HUDEP-2 (cell line): ENCODE measurements at regions not wholly inside any gene's neighbourhood (a gene's known extent, or its start where the extent isn't known, plus 50 kb on each side); places are given as distances from the start of the nearest gene placed in this dataset.

Experiments used
- DNase-seq, 76 experiments: peaks; one replicate each; lab custom pipeline; 2025; ENCODE audit not compliant: unreplicated experiment in 76 of 76; lab: John Stamatoyannopoulos, UW

DNA sequence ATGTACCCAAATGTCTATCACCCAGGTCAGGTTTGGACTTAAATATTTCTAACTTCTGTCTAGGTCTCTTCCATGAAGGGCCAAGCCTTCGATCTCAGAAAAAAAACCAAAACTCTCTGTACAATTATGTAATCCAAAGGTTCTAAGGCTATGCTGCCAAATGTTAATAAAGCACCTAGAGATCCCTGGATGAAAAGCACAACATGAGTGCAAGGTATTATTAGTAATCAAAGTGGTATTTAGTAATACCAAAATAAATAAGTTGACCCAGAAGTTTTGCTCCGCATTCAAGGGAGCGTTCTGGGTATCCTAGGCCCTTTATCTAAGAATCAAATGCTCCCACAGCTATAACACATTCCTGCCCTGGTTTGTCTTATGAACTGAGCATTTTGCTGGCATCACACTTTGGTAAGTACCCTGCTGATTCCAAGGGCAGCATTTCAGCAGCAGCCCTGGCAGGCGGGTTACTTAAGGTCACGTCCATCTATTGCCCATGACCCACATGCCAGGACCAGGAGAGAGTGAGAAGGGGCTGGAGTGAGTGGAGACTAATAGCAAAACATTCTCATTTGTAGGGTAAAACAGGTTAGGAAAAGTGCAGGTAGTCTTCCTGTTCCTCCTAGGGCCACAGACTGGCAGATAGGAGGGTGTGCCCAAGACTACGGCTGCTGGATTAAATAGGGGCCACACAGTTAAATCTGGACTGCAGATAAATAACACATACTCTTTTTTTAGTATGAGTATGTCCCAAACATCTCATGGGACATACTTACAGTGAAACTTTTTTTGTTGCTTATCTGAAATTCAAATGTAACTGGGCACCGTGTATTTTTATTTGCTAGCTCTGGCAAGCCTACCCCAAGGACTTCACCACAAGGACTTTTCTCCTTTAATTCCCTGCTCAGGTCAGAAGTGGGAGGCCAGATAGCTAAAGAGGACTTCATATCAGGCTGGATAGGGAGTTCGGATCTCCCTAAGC lies 76.0 kb upstream of the SNRK start:
- DNase-seq: no peak

DNA sequence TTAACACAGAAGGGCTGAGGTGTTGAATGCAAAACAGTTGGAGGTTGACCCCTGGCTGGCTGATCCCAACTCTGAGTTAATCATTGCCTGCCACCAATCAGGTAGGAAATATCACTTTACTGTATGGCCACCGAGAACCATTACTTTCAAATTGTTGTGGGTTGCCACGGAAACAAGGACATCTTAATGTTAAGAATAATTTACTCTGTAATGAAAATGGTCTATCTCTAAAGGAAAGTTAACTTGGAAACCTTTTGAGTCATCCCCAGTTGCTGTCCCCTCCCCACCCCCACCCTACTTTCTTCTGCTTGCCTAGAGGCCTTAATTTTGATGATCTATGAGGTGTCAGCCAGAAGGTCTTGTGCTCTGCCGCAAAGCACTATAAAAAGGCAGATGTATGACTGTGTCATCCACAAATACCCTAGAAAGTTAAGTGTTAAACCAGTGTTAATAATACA lies 78.7 kb upstream of the SNRK start:
- no peak for DNase-seq

DNA sequence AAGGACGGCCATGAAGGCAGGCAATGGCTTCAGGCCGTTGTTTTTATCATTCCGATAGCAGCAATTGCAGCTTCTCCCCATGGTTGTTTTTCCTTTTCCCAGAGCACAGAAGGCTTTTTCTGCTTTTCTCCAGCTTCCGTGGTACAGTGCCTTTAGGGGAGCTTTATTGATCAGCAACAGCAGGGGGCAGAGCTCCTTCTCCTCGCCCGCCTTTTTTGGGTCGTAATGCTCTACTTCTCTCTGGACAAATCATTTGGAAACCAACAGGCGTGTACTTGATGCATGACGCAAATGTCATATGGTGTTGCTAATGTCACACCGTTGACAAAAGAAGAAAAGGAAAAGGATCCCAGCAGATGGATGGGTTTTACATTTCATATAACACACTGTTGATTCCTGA lies 79.7 kb upstream of the SNRK start:
- DNase-seq: no peak

DNA sequence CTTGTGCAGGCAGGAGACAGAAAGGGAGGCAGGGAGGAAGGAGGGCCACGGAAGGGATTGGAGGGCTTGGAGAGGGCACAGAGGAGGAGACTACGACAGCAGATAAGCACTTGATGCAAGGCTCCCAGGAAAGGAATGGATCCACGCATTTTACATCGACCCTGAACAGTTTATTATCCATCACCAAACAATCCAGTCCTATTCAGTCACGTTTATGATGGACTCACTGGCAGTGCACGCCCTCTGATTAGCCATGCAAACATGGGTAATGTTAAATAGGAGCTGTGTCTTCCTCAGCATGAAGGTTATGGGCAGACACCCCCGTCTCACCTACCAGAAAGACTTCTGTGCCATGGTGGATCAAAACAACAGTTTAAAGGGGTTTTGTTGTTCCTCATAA lies 80.2 kb upstream of the SNRK start:
- DNase-seq: no peak

DNA sequence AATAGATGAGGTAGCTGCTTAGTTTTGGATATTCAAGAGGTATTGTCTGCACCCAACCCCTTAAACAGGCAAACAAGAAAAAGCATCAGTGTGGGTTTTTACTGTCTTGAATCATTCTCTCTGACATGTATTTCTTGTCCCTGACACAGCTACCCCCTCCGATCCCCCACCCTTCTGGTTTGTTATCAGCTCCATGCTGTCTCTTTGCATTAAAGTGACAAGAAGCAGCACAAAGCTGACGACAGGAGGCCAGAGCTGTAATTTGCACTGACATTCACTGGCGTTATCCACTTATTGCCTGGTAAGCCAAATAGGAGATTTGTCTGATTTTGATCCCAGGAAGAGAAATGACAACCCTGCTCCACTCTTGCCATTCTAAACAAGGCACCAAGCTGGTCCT lies 83.3 kb upstream of the SNRK start:
- DNase-seq: no peak

DNA sequence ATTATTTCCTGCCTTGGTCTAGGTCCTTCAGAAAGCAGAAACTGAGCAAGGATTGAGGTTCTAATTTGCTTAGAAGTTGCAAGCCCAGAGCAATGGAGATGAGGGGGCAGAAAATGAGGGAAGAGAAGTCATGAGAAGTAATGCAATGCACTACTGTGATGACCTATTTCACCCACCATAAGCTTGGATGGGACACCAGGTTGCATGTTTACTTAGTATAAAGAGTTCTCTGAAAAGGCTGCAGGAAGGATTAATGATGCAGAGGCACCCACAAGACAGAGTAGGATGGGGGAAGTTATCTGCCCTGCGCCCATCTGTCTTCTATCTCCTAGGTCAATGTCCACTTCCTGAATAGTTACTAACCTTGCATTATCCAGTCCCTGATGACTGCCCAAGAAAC lies 84.8 kb upstream of the SNRK start:
- no peak for DNase-seq

DNA sequence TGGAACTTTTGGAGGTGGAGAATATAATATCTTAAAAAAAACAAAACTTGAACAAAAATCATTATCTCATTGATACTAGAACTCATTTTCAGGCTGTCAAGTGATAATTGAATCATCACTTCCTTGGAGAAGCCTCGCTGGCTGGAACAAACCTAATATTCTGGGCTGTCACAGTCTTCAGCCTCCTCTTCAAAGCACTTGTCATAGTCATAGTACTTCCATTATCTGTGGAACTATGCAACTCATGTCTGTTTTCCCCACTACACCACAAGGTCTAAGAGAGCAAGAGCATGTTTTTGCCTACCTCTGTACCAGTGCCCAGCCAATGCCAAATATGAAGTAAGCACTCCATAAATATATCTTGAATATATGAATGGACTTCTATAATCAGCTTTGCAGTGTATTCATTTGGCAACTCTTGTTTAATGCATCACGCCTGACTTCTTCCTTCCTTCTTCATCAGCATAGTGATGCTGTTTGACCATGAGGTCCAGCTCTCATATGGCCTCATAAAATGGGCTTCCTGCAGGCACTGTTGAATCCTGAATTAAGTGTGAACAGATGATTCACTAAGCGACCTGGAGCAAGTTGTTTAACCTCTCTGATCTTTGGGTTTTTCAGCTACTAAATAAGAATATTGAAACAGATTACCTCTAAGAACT lies 86.6 kb upstream of the SNRK start:
- no peak for DNase-seq

DNA sequence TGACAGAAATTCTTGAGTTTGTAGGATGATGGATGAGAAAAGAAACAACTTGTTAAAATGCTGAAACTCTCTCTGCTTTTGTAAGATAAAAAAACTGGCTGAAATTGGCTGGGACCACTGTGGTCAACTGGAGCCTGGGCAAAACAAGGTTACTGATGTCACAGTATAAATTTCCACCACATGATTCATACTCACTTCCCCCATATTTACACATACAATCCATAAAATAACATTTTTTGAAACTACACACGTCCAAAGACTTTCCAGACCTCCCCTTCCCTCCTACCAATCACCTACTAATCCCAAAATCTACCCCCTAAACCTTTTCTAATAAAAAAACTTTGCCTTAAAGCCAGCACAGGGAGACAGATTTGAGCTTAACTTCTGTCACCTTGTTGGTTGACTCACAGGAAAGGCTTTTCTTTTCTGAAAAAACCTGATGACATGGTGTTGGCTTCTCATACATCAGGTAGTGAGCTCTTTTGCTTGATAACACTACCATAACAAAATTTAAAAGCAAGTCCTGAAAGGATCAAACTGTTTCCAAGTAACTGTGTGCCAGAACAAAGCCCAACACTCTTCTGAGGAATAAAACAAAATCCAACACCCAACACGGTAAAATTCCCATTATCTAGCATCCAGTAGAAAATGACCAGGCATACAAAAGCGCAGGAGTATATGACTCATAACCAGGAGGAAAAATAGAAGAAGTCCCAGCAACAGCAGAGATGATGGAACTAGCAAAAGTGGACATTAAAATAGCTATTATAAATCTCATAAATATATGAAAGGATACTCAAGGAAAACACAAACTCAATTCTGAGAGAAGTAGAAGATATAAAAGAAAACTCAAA lies 87.3 kb upstream of the SNRK start:
- DNase-seq: no peak

DNA sequence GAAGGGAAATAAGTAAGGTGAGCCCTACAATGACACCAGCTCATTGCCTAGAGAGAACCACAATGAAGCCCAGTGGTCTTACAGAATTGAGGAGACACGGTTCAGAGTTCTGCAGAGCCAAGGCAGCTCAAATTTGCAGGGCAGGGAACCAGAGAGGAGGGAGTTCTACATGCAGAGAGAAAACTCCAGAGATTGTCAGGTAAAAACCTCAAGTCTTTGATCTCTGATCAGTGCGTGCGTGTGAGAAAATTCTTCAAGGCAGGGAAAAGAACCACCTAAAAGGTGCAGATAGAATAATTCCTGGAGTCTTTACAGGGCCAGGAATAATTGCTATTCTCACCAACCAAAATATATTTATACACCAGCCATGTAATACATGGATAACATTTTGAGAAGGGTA lies 88.0 kb upstream of the SNRK start:
- DNase-seq: no peak

DNA sequence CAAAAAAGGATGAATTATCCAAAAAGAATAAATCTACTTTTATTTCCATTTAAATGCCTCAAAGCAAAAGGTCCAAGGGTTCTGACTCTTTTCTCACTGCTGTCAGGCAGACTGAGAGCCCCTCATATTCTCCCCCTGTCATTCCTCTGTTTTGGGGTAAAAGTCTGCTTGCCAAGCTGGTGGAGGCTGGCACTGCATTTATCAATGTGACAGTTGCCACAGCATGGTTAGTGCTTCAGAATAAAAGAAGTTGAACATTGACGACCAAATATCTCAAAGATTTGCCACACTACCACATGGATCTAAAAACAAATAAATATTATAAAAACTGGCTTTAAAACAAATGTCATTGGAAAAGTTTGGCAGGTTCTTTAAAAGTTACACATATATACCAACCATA lies 89.2 kb upstream of the SNRK start:
- no peak for DNase-seq

DNA sequence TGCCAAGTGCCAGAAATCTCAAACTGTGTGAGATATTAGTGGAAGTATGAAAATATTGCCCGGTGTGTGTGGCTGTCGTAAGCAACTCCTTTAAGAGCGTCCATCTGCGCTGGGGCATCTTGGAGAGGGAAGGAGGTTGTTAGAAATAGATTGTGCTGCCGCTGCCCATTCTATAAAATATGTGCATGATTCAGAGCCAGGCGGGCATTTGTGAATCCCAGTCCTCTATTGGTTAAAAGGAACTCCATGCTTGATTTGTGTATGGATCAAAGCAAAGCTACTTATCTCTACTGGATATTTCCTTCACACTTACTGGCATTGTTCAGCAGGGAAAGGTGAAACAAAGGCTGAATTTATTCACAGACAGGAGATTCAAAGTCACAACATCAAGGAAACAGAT lies 89.6 kb upstream of the SNRK start:
- DNase-seq: no peak

DNA sequence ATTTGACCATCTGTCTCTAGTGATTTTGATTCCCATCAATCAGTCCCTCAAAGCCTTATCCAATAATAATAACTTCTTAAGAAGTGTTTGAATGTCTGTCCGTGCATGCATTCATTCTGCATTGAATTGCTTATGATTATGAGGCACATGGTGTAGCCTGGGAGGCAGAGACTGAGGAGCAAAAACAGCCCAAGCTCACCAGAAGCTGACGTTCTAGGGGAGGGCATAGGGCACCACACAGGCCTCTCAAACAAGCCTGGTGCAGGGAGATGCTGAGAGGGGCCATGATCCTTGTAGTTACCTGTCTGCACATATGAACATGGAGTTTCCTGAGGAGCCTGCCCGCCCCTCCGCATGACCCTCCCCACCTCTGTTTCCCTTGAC lies 89.2 kb upstream of the POMGNT2 start:
- DNase-seq: no peak

DNA sequence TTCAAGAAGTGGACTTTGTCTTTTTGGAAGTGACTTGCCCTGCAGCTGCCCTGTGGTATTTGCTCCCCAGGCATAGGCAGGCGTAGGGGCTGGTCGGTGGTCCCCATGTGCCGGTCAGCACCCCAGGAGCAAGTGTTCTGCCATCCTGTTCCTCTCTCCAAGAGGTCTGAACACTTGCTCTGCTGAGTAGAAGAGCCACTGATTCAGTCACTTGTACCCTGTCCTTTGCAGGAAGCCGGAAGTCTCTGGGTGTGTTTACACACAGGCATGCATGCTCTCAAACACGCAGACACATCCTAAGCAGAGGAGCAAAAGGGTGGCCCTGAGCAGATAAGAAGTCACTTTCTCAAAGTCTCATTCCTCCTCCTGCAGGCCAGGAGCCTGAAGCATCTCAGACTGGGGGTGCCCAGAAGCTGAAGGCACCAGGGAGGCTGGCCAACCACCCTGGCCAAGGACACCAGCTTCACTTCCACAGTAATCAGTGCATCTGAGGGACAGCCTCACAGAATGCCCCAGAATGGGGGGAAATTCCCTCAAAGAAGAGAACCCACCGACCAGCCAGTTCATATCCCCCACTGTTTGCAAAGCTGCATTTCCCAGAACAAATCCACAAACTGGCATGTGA lies 88.7 kb upstream of the POMGNT2 start:
- DNase-seq: no peak

DNA sequence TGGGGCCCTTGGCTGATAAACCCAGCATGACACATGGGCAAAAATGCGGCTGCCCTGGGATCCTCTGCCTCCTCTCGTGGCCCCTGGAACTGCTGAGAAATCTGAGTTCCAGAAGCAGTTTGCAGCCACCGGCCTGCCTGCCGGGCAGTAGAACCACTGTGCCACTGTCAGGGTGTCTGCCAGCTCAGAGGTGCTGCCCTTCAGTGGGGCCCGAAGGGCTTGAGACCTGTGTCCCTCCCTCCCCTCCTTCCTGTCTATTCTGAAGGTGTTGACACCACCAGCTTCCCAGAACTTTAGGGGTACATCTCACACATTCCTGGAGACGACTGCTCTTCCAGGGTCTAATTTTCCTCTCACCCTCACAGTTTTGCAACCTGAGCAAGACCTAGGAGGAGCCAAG lies 88.2 kb upstream of the POMGNT2 start:
- no peak for DNase-seq

DNA sequence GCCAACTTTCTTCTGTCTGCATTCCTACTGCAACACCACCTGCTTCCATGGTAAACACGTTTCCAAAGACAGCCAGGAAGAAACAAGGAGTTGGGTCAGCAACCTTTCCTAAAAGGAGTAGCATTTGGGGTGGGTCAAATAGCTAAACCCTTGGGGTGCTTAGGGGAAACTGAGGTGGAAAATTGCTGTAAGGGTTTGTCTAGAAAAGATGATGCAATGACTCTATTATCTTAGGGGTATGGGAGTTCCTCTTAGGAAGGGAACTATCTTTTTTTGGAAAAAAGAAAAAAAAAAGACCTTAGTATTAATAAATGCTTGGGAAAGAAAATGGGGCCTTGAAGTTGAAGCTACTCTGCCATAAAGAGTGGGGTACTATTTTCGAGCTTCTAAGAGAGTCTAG lies 86.1 kb upstream of the POMGNT2 start:
- no peak for DNase-seq

DNA sequence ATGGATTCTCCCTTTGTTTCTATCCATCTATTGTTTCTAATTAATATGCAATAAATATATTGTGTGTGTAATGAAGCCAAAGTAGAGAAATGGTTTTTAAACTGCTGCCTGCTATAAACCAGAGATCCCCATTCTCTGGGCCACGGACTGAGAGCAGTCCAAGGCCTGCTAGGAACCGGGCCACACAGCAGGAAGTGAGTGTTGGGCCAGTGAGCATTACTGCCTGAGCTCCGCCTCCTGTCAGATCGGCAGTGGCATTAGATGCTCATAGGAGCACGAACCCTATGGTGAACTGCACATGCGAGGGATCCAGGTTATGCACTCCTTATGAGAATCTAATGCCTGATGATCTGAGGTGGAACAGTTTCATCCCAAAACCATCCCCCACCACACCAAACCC lies 85.2 kb upstream of the POMGNT2 start:
- DNase-seq: no peak

DNA sequence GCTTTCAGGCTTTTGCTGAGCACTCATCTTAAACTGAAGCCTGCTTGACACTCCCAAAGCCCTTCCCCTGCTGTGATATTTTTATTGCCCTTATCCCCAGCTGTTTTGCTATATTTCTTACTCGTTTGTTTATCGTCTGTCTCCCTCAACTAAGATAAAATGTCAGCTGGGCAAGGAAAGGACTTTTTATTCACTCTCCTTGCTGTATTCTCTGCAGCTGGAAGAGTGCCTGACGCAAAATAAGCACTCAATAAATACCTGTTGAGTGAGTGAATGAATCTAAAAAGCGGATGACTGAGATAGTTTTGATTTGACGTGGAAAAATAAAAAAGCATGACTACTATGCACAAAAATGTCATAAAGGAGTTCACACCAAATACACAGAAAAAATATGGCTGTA lies 84.8 kb upstream of the POMGNT2 start:
- DNase-seq: no peak

DNA sequence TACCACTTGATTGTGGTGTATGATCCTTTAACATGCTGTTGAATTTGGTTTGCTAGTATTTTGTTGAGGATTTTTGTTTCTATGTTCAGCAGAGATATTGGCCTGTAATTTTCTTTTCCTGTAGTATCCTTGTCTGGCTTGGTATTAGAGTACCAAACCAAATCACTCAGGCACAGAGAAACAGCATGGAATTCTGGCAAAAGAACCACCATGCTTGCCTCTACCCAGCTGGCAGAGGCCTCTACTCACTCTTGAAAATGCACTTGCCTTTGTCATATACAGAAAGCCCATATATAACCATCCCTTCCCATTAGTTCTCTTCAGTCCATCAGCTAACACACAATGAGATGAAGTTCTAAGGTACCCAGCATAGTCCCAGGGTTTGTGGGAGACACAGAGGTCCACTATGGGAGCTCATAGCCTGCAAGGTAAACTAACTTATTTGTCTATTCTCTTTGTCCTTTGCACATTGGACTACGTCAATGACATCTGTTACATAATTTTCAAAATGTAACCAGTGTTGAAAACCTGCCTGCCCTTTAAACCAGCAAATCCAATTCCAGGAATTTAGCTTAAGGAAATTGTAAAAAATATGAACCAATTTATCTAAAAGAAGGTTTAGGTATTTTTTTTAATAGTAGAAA lies 82.1 kb upstream of the POMGNT2 start:
- no peak for DNase-seq

DNA sequence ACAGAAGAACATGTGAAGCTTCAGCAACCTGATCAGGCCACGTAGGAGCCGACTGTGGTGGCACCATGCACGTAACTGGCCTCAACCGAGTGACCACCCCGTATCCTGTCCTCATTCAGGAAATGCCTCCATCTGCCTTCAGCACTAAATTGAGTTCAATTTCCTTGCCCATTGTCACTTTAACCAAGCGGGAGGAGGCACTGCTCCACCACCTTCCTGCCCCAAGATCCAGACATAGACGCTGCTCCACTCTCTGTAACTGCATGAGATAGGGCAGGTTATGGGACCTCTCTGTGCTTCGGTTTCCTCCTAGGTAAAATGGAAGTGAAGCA lies 80.1 kb upstream of the POMGNT2 start:
- DNase-seq: no peak

DNA sequence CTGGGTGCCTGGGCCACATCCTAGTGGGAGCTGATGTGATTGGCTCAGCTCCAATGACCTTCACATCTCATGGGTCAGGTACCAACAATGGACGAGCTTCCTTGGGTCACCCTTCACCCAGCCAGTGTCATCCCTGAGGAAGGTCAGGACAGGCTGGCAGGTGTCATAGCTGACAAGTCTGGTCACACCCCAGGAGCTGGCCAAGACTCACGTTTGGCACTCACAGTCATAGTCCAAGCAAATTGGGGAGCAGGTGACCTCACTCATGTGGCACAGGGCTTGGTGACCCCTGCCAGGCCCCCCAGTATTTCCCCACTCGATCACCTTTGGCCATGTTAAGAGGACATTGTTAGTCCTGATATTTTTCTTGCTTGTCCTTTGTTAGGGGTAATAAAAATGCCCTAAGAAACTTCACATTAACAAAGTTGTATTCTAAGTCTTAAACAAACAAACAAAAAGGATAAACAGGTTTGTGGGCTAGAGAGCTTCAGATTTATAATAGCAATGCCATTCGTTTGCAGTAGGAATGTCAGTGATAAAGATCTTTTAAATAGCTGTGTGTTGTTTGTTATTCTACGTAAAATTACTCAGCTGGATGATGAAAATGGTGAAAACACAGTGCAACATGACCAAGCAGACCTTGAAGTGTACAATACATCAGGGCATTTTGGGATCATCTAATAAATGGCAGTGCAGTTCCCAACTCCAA lies 79.5 kb upstream of the POMGNT2 start:
- no peak for DNase-seq
